ENCODE measurements at regions not wholly inside any gene's neighbourhood (a gene's known extent, or its start where the extent isn't known, plus 50 kb on each side); places are given as distances from the start of the nearest gene placed in this dataset.
"Not testable (repeated sequence)": the region's sequence is repeated elsewhere in the genome, so short reads cannot be mapped to it uniquely, and the experiment has no call there.

DNA sequence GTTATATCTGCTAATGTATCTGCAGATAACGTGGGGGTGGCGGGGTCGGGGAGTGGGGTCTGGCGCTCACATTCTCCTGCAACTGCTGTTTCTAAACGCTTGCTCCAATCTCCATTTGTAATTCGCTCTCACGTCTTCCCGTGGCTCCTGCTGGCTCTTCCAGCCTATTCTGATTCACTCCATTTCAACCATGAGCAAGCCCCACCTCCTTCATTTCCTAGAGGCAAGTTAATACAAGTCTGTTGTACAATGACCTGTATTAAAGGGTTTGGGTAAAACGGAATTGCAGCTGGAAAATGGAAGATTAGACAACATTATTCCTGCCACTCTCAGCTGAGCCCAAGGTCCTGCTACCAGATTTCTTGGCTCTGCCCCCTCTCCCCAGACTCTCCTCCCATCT is 132.3 kb downstream of the CSNK2A3 start:
- in situ Hi-C loops (cut with MboI; ENCODE audit: low sequenced_read_pairs): no loop called here

DNA sequence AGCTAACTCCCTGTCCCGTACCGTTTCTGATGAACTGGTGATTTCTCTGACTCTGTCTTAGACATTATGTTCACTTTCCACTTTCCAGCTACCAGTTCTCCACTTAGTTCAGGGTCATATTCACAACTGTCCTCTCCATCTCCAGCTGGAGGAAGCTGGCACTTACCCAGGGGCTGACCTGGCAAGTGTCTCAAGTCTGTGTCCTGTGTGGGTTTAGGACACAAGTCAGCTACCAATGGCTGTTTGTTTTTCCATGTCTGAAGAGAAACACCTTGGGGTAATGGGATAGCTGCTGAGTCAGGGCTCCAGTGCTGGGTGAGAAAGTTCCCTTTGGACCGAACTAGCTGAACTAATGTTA is 134.4 kb downstream of the CSNK2A3 start:
- in situ Hi-C loops (cut with MboI; ENCODE audit: low sequenced_read_pairs): no loop called here

DNA sequence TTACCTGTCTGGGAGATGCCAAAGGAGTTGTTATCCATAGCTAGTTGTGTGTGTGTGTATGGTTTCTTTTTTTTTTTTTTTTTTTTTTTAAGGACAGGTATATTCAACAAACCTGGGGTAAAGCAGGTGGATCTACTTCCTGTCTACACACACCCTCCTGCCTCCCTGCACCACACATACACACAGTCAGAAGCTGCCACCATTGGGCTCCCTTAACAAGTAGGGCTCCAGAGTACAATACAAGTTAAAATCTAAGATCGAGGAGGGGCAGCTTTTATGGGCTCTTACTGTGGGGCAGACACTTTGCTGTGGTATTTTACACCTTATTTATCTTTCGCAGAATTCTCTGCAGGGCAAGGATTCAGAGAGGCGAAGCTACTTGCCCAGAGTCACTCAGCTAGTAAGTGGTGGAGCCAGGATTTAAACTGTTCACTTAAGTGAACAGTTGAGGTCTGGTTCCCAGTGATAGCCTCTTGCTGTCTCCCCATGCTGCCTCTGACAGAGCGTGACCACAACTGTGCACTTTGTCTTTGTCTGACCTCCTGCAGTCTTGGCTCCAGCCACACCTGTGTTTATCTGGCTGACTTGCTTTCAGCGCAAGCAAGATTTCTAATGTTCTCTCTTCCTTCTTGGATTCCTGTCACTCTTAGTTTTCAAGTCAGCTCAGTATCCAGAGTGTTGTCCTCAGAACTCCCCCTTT is 135.0 kb downstream of the CSNK2A3 start:
- in situ Hi-C loops (cut with MboI; ENCODE audit: low sequenced_read_pairs): no loop called here

DNA sequence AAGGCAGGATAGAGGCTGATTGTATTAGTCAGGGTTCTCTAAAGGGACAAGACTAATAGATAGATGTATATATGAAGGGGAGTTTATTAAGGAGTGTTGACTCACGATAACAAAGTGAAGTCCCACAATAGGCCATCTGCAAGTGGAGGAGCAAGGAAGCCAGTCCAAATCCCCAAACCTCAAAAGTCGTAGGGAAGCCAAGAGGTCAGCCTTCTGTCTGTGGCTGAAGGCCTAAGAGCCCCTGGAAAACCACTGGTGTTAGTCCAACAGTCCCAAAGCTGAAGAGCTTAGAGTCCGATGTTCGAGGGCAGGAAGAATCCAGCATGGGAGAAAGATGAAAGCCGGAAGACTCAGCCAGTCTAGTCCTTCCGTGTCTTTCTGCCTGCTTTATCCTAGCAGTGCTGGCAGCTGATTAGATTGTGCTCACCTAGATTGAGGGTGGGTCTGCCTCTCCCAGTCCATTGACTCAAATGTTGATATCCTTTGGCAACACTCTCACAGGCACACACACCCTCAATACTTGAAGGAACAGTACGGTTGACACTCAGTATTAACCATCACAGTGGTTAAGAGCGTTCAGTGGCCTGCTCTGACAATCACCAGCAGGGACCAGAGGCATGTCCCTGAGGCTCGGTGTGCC is 135.6 kb downstream of the CSNK2A3 start:
- in situ Hi-C loops (cut with MboI; ENCODE audit: low sequenced_read_pairs): no loop called here

DNA sequence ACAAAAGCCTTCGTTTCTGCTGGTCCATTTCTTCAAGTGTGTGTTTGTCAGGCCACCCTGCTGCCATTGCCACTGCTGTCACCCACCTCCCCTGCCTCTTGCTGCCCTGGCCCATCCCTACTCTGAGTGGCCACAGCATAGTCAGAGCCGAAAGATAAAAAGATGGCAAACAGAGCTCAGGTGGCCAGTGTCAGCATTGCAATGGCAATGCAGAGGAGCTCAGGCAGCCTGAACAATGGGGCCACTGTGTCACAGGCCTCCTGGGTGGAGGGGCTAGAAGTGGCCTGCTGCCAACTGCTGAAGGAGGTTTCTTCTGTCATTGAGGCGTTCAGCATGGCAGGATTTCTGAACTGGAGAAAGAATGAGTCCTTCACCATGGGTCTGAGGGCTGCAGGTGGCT is 137.1 kb downstream of the CSNK2A3 start:
- in situ Hi-C loops (cut with MboI; ENCODE audit: low sequenced_read_pairs): no loop called here

DNA sequence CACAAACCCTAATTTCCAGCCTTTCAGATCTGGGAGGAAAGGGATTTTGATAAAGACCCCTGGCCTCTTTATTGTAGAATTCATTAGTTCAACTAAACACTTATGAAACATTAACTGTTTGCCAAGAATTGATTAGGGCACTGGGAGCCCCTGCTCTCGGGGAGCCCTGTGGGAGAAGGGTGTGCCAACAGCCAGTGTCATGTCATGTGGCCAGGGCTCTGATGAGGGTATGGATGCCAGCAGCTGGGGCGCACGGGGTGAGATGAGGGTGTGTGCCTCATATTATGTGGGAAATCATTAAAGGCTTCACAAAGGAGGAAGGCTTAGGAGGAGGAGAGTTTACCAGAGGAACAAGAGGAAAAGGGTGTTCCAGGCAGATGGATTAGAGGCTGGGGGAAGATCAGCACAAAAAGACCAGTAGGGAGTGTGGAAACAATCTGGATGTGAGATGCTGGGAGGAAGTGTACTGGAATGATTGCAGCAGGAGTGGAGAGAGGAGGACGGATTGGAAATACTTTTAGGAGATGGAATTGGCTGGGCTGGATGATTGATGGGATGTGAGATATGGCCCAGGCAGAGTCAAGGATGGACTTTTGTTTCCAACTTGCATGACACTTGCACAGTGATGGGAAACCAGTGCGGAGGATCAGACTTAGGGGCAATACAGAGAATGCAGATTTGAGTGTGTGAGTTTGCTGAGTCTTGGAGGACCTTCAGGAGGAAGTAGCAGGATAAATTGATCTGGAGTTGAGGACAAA is 137.8 kb downstream of the CSNK2A3 start:
- in situ Hi-C loops (cut with MboI; ENCODE audit: low sequenced_read_pairs): no loop called here

DNA sequence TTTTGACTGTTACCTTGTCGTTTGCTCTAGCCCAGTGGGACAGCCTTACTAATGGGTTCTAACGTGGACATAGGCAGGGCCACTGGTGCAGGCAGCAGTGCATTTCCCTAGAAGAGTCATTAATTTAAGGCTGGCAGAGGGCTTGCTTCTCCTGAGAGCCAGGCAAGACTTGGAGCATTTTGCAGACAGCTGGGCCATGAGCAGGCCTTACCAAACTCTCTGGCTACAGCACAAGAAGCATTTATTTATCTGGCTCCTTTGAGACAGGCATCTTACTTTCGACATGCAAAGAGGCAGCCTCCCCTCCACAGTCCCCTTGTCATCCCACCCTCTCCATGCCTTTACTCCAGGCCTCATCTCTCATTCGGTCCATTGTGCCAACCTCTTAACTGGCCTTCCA is 139.9 kb downstream of the CSNK2A3 start:
- in situ Hi-C loops (cut with MboI; ENCODE audit: low sequenced_read_pairs): no loop called here

DNA sequence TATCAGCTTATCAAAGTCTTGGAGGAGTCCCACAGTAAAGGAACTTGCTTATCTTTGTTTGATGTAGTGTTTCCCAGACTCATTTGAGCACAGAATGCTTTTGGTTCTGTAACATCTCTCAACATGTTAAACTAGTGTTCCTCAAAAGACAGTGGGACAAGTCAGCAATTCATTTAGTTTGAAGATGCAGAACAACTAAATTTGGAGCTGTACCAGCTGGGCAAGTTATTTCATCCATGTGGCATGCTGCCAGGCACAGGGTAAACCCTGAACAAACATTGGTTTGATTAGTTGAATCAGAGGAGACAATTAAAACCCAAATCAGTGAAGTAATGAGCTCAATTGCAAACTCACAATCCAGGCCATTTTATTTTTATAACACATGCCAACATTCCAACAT is 141.2 kb downstream of the CSNK2A3 start:
- in situ Hi-C loops (cut with MboI; ENCODE audit: low sequenced_read_pairs): no loop called here

DNA sequence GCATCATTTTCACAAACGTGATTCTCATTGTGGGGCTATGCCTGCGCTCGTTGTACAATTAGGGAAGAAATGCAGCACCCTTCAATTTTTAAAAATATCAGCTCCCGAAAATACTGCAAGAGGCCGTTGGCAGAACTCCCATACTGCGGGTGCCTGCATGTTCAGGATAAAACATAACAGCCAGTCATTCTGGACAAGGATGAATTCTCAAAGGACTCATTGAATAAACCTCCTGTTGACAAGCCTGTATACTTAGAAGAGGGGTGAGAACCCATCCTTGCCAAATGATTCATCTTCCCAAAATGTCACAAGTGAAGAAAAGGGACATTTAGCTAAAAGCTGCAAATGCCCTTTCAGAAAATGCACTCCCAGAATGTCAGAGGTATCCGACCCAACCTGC is 141.9 kb downstream of the CSNK2A3 start:
- in situ Hi-C loops (cut with MboI; ENCODE audit: low sequenced_read_pairs): no loop called here

DNA sequence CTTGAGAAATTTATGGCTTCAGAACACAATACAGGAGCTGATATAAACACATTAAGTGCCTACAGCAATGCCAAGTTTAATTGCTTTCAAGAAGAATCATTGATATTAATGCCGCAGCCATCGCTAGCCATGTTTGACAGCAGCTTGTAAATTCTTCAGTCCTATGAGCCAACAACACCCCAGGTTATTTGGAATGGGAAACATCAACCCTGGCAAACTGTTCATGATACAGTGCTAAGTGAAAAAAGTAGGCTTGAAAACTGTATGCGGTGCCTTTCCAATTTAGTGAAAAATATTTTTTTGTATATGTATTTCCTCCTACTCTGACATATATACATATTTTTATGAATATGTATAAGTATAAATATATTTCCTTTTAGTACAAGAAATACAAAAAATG is 142.6 kb downstream of the CSNK2A3 start:
- in situ Hi-C loops (cut with MboI; ENCODE audit: low sequenced_read_pairs): no loop called here

DNA sequence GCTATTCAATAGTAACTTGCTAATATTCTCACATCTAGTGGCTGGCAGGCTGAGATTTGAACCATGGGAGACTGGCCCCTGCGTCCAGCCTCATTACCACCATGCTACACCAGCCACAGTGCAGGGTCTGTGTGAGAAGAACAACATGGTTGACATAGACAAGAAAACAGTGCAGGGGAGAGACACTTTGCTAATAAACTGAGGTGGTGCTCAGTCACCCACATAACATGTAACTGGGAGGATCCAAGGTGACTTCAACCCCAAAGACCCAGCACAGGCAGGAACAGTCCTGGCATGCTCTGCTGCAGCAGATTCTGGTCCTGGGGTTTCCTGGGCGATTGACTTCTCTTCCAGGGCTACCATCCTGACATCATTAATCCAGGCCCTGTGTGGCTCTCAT is 143.1 kb downstream of the CSNK2A3 start:
- in situ Hi-C loops (cut with MboI; ENCODE audit: low sequenced_read_pairs): no loop called here

DNA sequence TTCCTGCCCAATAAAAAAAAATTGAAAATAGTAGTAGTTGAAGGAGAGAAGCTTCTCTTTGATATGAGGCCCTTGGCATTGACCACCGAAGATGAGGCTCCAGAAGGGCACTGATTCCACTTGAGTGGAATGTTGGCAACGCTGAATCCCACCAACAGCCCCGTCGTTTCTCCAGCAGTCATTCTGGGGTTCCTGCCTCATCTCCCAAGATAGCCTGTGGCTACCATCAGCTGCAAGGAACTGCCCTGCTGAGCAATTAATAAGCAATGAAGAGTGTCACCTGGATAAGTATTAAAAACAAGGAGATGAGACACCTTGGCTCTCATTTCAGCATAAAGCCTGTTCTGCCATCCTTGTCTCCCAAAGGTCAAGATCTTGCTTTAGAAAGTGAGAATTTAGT is 144.1 kb downstream of the CSNK2A3 start:
- in situ Hi-C loops (cut with MboI; ENCODE audit: low sequenced_read_pairs): no loop called here

DNA sequence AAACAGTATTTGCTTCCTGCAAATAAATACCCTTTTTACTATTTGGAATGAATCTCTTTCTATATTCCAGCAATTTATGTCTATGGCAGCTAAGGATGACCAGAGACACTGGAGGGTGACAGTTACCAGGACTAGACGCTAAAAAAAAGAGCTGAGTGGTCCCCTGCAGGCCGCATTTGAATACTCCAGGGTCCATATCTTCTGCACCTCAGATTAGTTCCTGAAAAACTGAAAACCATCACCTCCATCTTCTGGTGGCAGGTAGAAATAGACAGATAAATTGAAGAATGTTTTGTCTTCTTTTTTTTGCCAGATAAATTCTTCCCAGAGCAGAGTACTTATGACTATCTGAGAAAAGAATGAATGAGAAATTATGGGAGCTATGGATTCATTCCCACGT is 145.6 kb downstream of the CSNK2A3 start:
- in situ Hi-C loops (cut with MboI; ENCODE audit: low sequenced_read_pairs): no loop called here

DNA sequence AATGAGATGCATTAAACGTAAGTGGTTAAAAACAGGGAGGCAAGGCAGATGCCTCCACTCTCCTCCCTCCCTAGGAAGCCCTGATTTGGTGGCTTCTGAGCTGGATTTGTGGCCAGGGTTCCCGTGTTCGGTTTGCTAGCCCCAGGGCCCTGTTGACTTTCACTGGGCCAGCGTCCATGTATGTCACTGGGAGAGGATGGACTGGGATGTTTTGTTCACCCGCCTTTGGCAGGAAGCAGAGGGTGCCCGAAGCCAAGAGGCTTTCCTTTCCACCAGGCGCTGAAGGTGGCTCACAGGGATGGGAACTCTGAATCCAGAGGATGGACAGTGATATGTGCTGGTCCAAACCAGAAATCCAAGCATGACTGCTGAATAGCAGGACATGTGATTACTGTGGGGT is 146.6 kb downstream of the CSNK2A3 start:
- in situ Hi-C loops (cut with MboI; ENCODE audit: low sequenced_read_pairs): no loop called here

DNA sequence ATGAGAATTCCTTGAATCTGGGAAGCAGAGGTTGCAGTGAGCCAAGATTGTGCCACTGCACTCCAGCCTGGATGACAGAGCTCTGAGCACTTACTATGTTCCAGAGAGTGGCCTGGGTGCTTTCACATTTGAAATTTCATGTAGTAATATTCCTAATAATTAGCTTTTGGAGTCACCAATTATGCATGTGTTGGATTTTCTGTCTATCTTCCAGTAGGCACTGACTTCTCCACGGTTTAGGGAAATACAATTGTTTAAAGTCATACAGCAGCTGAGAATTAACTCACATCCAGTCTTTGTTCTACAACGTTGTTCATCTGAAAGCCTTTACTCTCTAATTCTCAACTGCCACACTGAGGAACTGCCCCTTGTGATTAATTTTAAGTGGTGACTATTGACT is 150.2 kb downstream of the CSNK2A3 start:
- in situ Hi-C loops (cut with MboI; ENCODE audit: low sequenced_read_pairs): no loop called here

DNA sequence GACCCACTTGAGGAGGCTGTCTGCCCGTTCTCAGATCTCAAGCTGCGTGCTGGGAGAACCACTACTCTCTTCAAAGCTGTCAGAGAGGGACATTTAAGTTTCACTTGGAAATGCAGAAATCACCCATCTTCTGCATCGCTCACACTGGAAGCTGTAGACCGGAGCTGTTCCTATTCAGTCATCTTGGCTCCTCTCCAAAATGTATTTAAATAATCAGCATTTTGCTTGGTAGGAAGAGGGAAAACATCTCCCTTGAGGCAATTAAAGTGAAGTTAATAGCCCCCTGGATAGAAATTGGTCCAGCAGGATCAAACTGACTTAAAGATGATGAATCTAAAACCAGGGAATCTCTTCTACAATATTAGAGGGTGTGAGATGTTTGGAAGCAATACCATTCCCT is 151.7 kb downstream of the CSNK2A3 start:
- in situ Hi-C loops (cut with MboI; ENCODE audit: low sequenced_read_pairs): not testable (repeated sequence)

DNA sequence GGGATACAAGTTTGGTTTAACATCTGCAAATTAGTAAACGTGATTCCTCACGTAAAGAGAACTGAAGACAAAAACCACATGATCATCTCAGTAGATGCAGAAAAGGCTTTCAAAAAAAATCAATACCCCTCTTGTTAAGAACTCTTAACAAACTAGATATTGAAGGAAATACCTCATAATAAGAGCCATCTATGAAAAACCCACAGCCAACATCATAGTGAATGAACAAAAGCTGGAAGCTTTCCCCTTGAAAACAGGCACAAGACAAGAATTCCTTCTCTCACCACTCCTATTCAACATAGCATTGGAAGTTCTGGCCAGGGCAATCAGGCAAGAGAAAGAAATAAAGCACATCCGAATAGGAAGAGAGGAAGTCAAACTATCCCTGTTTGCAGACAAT is 160.5 kb downstream of the CSNK2A3 start:
- in situ Hi-C loops (cut with MboI; ENCODE audit: low sequenced_read_pairs): no loop called here

DNA sequence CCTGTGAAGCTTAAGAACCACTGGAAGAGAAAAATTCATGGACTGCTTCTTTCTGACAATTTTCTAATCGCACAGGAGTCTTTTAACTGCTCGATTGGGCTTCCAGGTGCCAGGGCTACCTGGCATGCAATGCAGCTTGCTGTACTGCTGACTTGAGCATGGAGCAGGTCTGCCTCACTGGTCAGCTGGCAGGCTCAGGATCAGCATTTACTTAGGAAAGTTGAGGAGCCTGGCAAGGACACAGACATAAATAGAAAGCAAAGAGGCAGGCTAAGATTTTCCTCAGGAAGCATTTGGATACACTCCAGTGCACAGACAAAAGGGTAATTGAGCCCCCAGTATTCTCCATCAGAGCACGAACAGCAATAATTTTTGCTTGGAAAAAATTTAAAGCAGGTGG is 163.5 kb downstream of the CSNK2A3 start:
- in situ Hi-C loops (cut with MboI; ENCODE audit: low sequenced_read_pairs): no loop called here

DNA sequence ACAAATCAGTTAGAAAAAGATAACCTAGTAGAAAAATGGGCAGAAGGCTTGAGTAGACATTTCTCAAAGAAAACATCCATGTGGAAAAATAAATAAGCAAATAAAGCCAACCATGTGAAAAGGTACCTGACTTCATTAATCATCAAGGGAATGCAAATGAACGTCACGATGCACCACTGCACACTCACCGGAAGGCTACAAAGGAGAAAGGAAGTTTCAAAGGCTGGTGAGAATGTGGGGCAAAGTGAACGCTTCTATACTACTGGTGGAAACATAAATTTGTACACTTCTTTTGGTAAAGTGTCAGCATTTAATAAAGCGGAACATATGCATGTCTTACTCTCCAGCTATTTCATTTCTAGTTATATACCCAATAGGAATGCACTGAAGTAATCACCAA is 166.8 kb downstream of the CSNK2A3 start:
- in situ Hi-C loops (cut with MboI; ENCODE audit: low sequenced_read_pairs): no loop called here

DNA sequence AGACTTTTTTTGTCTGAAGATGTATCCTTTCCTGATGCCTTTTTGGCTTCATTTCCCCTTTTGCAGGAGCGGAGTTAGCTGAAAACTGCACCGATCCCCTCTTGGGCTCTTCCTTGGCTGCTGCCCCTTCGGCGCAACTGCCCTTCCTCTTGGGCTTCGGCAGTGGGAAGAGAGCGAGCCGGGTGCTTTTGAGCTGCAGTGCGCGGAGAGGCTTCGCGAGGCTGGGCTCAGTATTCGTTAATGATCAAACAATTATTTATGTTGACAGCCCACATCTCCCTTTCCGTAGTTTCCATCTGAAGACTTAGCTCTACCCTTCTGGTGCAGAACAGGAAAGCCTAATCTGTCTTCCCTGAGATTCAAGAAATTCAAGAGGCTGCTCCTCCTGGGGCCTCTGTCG is 170.8 kb downstream of the CSNK2A3 start:
- in situ Hi-C loops (cut with MboI; ENCODE audit: low sequenced_read_pairs): no loop called here

DNA sequence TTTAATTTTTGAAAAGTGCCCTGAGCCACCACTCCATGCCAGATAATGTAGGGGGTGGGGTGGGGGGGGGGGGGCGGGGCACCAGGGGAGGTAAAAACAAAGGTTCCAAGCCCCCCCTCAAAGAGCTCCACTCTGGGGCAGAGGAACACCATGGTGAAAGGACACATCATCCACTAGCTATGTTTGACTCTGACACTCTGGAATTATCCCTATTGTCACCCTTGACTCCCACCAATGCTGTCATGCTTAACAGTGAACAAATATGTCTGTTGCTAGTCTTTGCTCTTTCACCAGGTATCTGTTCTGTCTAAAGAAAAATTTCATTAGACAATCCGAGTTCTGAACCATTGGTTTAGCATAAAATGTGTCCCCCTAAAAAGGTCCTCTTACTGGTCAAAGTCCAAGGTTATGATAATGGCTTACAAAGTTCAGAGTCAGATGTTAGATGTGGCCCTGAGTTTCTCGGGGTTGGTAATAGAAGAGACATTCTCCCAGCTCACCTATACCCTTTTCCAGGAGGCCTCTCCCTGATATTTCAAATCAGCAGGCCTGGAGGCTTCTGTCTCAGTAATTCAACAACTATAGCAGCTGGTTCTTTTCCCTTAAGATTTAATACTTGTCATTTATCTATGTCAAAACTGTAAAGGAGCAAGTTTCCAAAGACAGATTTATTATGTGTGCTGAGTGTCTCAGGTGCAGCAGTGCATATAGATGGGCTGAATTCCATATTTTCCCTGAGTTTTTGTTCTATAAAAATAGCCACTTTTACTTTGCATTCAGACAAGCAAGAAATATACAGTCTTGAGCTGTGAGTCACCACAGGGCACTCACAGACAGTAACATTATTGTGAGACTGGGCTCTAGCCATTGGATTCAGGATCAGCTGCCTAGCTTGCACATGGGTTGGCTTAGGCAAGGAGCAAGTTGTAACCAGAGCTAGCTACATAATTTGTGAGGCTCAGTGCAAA is 174.1 kb downstream of the CSNK2A3 start:
- in situ Hi-C loops (cut with MboI; ENCODE audit: low sequenced_read_pairs): no loop called here
